Liver (tissue), 8 donors: ENCODE measurements at regions not wholly inside any gene's neighbourhood (a gene's known extent, or its start where the extent isn't known, plus 50 kb on each side); places are given as distances from the start of the nearest gene placed in this dataset.

ENCODE experiments used
- DNase-seq: peaks from one replicate; pipeline ENCODE4 v3.0.0-alpha.2; 2017; ENCODE audit warnings: low spot score
- H3K27ac ChIP-seq, 2 donors: one replicate each; pipeline ENCODE4 v1.7.0; 2013; ENCODE audit warnings: inconsistent platforms in 2 of 2, low read length in 2 of 2, control low read depth in 1 of 2, low read depth in 1 of 2, mild to moderate bottlenecking in 1 of 2
- H3K27me3 ChIP-seq, 4 donors: one replicate each; pipeline versions ENCODE4 v1.6.1 to v1.7.0; 2013; ENCODE audit warnings: low read length in 3 of 4, inconsistent platforms in 1 of 4, mild to moderate bottlenecking in 1 of 4, moderate library complexity in 1 of 4; ENCODE audit not compliant: control insufficient read depth in 4 of 4, insufficient read depth in 4 of 4
- H3K36me3 ChIP-seq, 4 donors: one replicate each; pipeline versions ENCODE4 v1.6.1 to v1.7.0; 2013; ENCODE audit warnings: low read length in 3 of 4, mild to moderate bottlenecking in 3 of 4, low read depth in 1 of 4, moderate library complexity in 1 of 4; ENCODE audit not compliant: control insufficient read depth in 4 of 4, insufficient read depth in 3 of 4
- H3K4me1 ChIP-seq, 4 donors: one replicate each; pipeline versions ENCODE4 v1.6.1 to v1.7.0; 2013; ENCODE audit warnings: low read length in 3 of 4, mild to moderate bottlenecking in 3 of 4, moderate library complexity in 1 of 4; ENCODE audit not compliant: control insufficient read depth in 4 of 4, insufficient read depth in 4 of 4
- H3K4me3 ChIP-seq, 3 donors: one replicate each; pipeline versions ENCODE4 v1.6.1 to v1.7.0; 2013; ENCODE audit warnings: low read length in 3 of 3, control low read depth in 1 of 3, low read depth in 1 of 3, mild to moderate bottlenecking in 1 of 3
- H3K9ac ChIP-seq, 2 donors: one replicate each; pipeline ENCODE4 v1.7.0; 2013; ENCODE audit warnings: low read length in 2 of 2, mild to moderate bottlenecking in 2 of 2, moderate library complexity in 2 of 2, control low read depth in 1 of 2, low read depth in 1 of 2
- H3K9me3 ChIP-seq, 4 donors: one replicate each; pipeline versions ENCODE4 v1.6.1 to v1.7.0; 2013; ENCODE audit warnings: low read length in 3 of 4; ENCODE audit not compliant: control insufficient read depth in 4 of 4
- EGR1 ChIP-seq, 2 donors: IDR thresholded peaks; 2 replicates each; pipeline ENCODE4 v1.6.1; 2016 to 2018; ENCODE audit warnings: antibody characterized with exemption in 2 of 2, low read depth in 2 of 2
- FOXA1 ChIP-seq: IDR thresholded peaks from 2 replicates; pipeline ENCODE4 v1.6.1; 2016; ENCODE audit warnings: antibody characterized with exemption
- FOXA2 ChIP-seq: IDR thresholded peaks from 2 replicates; pipeline ENCODE4 v1.6.1; 2016; ENCODE audit warnings: antibody characterized with exemption
- HNF4A ChIP-seq, 2 donors: conservative IDR thresholded peaks; 2 replicates each; pipeline ENCODE4 v1.6.1; 2016; ENCODE audit warnings: antibody characterized with exemption in 2 of 2, mild to moderate bottlenecking in 2 of 2
- HNF4G ChIP-seq: IDR thresholded peaks from 2 replicates; pipeline ENCODE4 v1.6.1; 2016; ENCODE audit warnings: antibody characterized with exemption
- JUND ChIP-seq, 2 donors: IDR thresholded peaks; 2 replicates each; pipeline ENCODE4 v1.6.1; 2016; ENCODE audit warnings: antibody characterized with exemption in 2 of 2
- RAD21 ChIP-seq, 2 donors: IDR thresholded peaks; 2 replicates each; pipeline ENCODE4 v1.6.1; 2016; ENCODE audit warnings: antibody characterized with exemption in 2 of 2, mild to moderate bottlenecking in 2 of 2
- RXRA ChIP-seq, 2 donors: IDR thresholded peaks; 2 replicates each; pipeline ENCODE4 v1.6.1; 2017 to 2018; ENCODE audit warnings: antibody characterized with exemption in 2 of 2, mild to moderate bottlenecking in 1 of 2
- SP1 ChIP-seq: IDR thresholded peaks from 2 replicates; pipeline ENCODE4 v1.6.1; 2018; ENCODE audit warnings: antibody characterized with exemption, mild to moderate bottlenecking
- TAF1 ChIP-seq: conservative IDR thresholded peaks from 2 replicates; pipeline ENCODE4 v1.6.1; 2016; ENCODE audit warnings: antibody characterized with exemption, mild to moderate bottlenecking
- YY1 ChIP-seq: IDR thresholded peaks from 2 replicates; pipeline ENCODE4 v1.6.1; 2016; ENCODE audit warnings: antibody characterized with exemption, mild to moderate bottlenecking
- WGBS: extraction: QIAGEN DNeasy Blood & Tissue Kit; methylation state at CpG from one replicate; pipeline ENCODE4 v1.1.7; 2013; 5-methylcytosine and 5-hydroxymethylcytosine counted together
- TF ChIP-seq, protein P1 (sequence below): IDR thresholded peaks from 2 replicates; pipeline ENCODE4 v1.6.1; 2016; ENCODE audit warnings: antibody characterized with exemption
- TF ChIP-seq, protein P2 (sequence below): IDR thresholded peaks from 2 replicates; pipeline ENCODE4 v1.6.1; 2016; ENCODE audit warnings: antibody characterized with exemption
- TF ChIP-seq, protein P3 (sequence below): fragments of 150-350 bp; IDR thresholded peaks from 2 replicates; pipeline ENCODE4 v1.5.1; 2017; ENCODE audit warnings: improper control_type of control experiment, low read depth, low read length; ENCODE audit not compliant: missing input control
- TF ChIP-seq, protein P4 (sequence below): IDR thresholded peaks from 2 replicates; pipeline ENCODE4 v1.6.1; 2016; ENCODE audit warnings: antibody characterized with exemption
- donor health status: healthy.
- donor health status: healthy.
- donor health status: healthy.
- donor health status: healthy.
- donor health status: healthy.

DNA sequence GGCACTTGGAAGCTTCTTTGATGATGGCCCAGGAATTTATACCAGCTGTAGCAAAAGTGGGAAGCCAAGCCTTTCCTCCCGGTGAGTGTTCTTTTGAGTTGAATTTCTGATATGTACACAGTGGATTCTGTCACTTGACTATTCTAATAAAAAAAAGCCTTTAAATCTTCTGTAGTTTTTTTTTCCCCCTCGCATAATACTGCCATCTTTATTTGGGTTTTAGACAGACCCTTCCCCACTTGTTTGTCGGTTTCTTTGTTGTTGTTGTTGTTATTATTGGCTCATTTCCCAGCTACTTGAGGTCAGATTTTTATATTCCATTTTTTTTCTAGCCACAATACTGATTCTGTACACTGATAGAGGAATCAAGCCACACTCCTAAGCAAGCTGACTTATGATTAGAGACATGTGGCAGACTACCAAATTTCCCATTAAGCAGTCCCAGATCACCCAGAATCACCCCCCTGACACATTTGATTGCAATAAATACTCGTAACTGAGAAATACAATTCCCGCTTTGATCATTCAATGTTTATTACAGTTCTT lies 122.4 kb upstream of the IL12A start:
- 84% methylated on average over 5 of the region's 5 CpGs for whole genome bisulfite sequencing
- no peaks in the 10 kb centered on the region for H3K9me3 ChIP-seq
- no peaks in the 10 kb centered on the region for H3K4me1 ChIP-seq
- H3K27ac ChIP-seq = no peak overlapping the region
- DNase-seq = no peak
- no peak overlapping the region for H3K4me3 ChIP-seq
- no peak overlapping the region for H3K9ac ChIP-seq
- H3K27me3 ChIP-seq = no peaks in the 10 kb centered on the region
- TF ChIP-seq, protein P1, sequence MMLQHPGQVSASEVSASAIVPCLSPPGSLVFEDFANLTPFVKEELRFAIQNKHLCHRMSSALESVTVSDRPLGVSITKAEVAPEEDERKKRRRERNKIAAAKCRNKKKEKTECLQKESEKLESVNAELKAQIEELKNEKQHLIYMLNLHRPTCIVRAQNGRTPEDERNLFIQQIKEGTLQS = no peak
- TF ChIP-seq TAF1 (no peak), FOXA2 (no peak), JUND (IDR thresholded peaks at IDR 0.05) (no peak), FOXA1 (no peak), SP1 (no peak), HNF4G (no peak), RAD21 (IDR thresholded peaks at IDR 0.05) (no peak)
- TF ChIP-seq, protein P2, sequence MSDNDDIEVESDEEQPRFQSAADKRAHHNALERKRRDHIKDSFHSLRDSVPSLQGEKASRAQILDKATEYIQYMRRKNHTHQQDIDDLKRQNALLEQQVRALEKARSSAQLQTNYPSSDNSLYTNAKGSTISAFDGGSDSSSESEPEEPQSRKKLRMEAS = no peak
- TF ChIP-seq, protein P3, sequence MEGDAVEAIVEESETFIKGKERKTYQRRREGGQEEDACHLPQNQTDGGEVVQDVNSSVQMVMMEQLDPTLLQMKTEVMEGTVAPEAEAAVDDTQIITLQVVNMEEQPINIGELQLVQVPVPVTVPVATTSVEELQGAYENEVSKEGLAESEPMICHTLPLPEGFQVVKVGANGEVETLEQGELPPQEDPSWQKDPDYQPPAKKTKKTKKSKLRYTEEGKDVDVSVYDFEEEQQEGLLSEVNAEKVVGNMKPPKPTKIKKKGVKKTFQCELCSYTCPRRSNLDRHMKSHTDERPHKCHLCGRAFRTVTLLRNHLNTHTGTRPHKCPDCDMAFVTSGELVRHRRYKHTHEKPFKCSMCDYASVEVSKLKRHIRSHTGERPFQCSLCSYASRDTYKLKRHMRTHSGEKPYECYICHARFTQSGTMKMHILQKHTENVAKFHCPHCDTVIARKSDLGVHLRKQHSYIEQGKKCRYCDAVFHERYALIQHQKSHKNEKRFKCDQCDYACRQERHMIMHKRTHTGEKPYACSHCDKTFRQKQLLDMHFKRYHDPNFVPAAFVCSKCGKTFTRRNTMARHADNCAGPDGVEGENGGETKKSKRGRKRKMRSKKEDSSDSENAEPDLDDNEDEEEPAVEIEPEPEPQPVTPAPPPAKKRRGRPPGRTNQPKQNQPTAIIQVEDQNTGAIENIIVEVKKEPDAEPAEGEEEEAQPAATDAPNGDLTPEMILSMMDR = no peak
- TF ChIP-seq, protein P4, sequence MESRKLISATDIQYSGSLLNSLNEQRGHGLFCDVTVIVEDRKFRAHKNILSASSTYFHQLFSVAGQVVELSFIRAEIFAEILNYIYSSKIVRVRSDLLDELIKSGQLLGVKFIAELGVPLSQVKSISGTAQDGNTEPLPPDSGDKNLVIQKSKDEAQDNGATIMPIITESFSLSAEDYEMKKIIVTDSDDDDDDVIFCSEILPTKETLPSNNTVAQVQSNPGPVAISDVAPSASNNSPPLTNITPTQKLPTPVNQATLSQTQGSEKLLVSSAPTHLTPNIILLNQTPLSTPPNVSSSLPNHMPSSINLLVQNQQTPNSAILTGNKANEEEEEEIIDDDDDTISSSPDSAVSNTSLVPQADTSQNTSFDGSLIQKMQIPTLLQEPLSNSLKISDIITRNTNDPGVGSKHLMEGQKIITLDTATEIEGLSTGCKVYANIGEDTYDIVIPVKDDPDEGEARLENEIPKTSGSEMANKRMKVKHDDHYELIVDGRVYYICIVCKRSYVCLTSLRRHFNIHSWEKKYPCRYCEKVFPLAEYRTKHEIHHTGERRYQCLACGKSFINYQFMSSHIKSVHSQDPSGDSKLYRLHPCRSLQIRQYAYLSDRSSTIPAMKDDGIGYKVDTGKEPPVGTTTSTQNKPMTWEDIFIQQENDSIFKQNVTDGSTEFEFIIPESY = no peak
- H3K36me3 ChIP-seq = no peaks in the 10 kb centered on the region

DNA sequence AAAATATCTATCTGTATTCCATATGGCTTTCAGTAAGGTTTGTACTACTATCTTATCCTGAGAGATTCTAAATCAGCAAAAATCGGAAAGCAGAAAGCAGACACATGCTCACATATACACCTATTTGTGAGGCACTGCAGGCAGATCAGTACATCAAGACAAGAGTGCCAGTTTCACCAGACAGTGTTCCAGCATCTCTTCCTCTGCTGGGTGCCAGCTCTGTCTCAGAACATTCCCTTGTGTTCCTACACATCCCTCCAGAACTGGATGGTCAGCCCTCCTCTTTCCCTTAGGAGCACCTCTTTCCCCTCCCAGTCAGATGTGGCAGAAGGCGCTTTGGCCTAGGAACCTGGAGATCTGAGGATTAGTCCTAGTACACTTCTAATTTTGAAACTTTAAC lies 121.3 kb upstream of the IL12A start:
- H3K4me1 ChIP-seq = no peaks in the 10 kb centered on the region
- DNase-seq = no peak
- no peak overlapping the region for H3K27ac ChIP-seq
- H3K4me3 ChIP-seq = no peak overlapping the region
- no peaks in the 10 kb centered on the region for H3K9me3 ChIP-seq
- WGBS = 92% methylated on average over 2 of the region's 2 CpGs
- H3K9ac ChIP-seq = no peak overlapping the region
- H3K36me3 ChIP-seq = no peaks in the 10 kb centered on the region
- no peaks in the 10 kb centered on the region for H3K27me3 ChIP-seq
- TF ChIP-seq, protein P4 = no peak
- no peak for TF ChIP-seq TAF1
- TF ChIP-seq EGR1 (IDR thresholded peaks at IDR 0.05; ENCODE audit: low read depth in 2 of 2) = no peak
- no peak for TF ChIP-seq JUND (IDR thresholded peaks at IDR 0.05)
- no peak for TF ChIP-seq YY1
- TF ChIP-seq, protein P1 = no peak
- TF ChIP-seq FOXA2 = no peak
- no peak for TF ChIP-seq RAD21 (IDR thresholded peaks at IDR 0.05)
- TF ChIP-seq RXRA (IDR thresholded peaks at IDR 0.05) = no peak
- no peak for TF ChIP-seq HNF4A (conservative IDR thresholded peaks at IDR 0.05)
- TF ChIP-seq SP1 = no peak
- no peak for TF ChIP-seq FOXA1
- TF ChIP-seq HNF4G = no peak
